ENCODE measurements at regions not wholly inside any gene's neighbourhood (a gene's known extent, or its start where the extent isn't known, plus 50 kb on each side); places are given as distances from the start of the nearest gene placed in this dataset.

DNA sequence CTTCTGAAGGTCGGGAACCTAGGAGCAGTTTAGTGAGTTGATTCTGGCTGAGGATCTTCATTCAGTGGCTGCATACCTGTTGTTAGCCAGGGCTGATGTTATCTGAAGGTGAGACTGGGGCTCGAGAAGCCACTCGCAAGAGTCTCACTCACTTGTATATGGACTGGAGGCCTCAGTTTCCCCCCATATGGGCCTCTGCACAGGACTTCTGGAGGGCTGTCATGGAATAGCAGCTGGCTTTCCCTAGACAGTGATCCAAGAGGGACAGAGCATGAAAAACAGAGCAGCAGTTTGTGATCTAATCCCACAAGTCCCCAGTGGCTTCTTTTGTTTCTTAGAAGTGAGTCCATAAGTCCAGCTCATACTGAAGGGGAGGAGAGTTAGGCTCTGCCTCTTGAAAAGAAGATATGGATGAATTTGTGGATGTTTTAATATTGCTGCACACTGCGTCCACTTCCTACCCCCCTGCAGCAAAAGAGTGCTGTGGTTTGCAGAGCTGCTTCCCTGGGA is 623.4 kb downstream of the CDH26 start:
- no peak for TF ChIP-seq CTCF (conservative IDR thresholded peaks at IDR 0.05; ENCODE audit: low read length)
- no peak for TF ChIP-seq EZH2phosphoT487 (IDR thresholded peaks at IDR 0.05; ENCODE audit: borderline replicate concordance, low read depth, low read length)

Measured in OCI-LY7 (cell line).